SW 1271 (cell line): ENCODE measurements at regions not wholly inside any gene's neighbourhood (a gene's known extent, or its start where the extent isn't known, plus 50 kb on each side); places are given as distances from the start of the nearest gene placed in this dataset.

ENCODE experiments used
- DNase-seq, 2 experiments: peaks; one replicate each; lab custom pipeline; 2025; lab: John Stamatoyannopoulos, UW

GRCh38 chr14:98956661-98957060 lies 315.3 kb downstream of the BCL11B start:
- no peak for DNase-seq

GRCh38 chr14:98957211-98958047 lies 314.6 kb downstream of the BCL11B start:
- DNase-seq = no peak

GRCh38 chr14:98958048-98958631 lies 313.9 kb downstream of the BCL11B start:
- DNase-seq = no peak

GRCh38 chr14:98958632-98959031 lies 313.4 kb downstream of the BCL11B start:
- no peak for DNase-seq

GRCh38 chr14:98959410-98959809 lies 312.6 kb downstream of the BCL11B start:
- DNase-seq = no peak

GRCh38 chr14:98959958-98960616 lies 311.9 kb downstream of the BCL11B start:
- DNase-seq = no peak

- no peak for DNase-seq
Observed at GRCh38 chr14:98960617-98961013, 311.4 kb downstream of the BCL11B start.

GRCh38 chr14:98961191-98961590 lies 310.8 kb downstream of the BCL11B start:
- DNase-seq = no peak

- DNase-seq = no peak
Observed at GRCh38 chr14:98962118-98962517, 309.9 kb downstream of the BCL11B start.

- DNase-seq = no peak
Observed at GRCh38 chr14:98963610-98964009, 308.4 kb downstream of the BCL11B start.

GRCh38 chr14:98964171-98964570 lies 307.8 kb downstream of the BCL11B start:
- no peak for DNase-seq

GRCh38 chr14:98965076-98965475 lies 306.9 kb downstream of the BCL11B start:
- no peak for DNase-seq

GRCh38 chr14:98966016-98966415 lies 306.0 kb downstream of the BCL11B start:
- no peak for DNase-seq

- DNase-seq = no peak
Observed at GRCh38 chr14:98966475-98967162, 305.4 kb downstream of the BCL11B start.

- no peak for DNase-seq
Observed at GRCh38 chr14:98974113-98974512, 297.9 kb downstream of the BCL11B start.

GRCh38 chr14:98976271-98976670 lies 295.7 kb downstream of the BCL11B start:
- DNase-seq = no peak

GRCh38 chr14:98977451-98977850 lies 294.5 kb downstream of the BCL11B start:
- DNase-seq = no peak

- no peak for DNase-seq
Observed at GRCh38 chr14:98982986-98983385, 289.0 kb downstream of the BCL11B start.

GRCh38 chr14:98984027-98984718 lies 287.8 kb downstream of the BCL11B start:
- DNase-seq = no peak

- DNase-seq = no peak
Observed at GRCh38 chr14:98984719-98985041, 287.3 kb downstream of the BCL11B start.

GRCh38 chr14:98993818-98994217 lies 278.2 kb downstream of the BCL11B start:
- DNase-seq = no peak

- no peak for DNase-seq
Observed at GRCh38 chr14:98994561-98994960, 277.4 kb downstream of the BCL11B start.
